Cardiac fibroblast (primary cell): ENCODE measurements at regions not wholly inside any gene's neighbourhood (a gene's known extent, or its start where the extent isn't known, plus 50 kb on each side); places are given as distances from the start of the nearest gene placed in this dataset.

Experiments used
- DNase-seq, 2 donors: peaks; one replicate each; pipeline versions ENCODE4 v3.0.0 to v3.0.0-alpha.2; 2010; ENCODE audit warnings: low read depth in 2 of 2
- H3K4me3 ChIP-seq, 2 donors: replicated peaks in 1 of 2; 1 replicate in 1 of 2; 2 replicates in 1 of 2; pipeline ENCODE4 v1.5.1; 2011; ENCODE audit warnings: low read depth in 2 of 2, low read length in 2 of 2, mild to moderate bottlenecking in 2 of 2, moderate library complexity in 1 of 2
- TF ChIP-seq, protein P1 (sequence below): IDR thresholded peaks from one replicate; pipeline ENCODE4 v1.5.1; 2011; ENCODE audit warnings: low read depth, mild to moderate bottlenecking, low read length, inconsistent platforms

DNA sequence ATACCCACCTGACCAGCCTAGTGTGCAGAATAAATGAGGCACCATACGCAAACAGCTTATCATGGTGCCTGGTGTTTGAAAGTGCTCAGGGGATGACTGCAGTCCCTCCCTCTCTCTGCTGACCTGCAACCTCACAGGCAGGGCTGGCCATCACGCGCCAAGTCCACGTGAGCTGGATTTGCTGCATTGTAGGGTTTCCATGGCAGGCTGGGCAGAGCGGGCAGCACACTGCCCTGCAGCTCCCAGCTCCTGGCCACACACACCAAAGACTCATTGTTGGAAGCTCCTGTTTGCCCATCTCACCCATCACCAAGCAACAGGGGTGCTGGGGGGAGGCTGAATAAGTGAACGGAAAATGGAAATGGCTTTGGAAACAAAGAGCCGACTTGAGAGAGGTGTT is 81.8 kb downstream of the IRX3 start:
- TF ChIP-seq, protein P1, sequence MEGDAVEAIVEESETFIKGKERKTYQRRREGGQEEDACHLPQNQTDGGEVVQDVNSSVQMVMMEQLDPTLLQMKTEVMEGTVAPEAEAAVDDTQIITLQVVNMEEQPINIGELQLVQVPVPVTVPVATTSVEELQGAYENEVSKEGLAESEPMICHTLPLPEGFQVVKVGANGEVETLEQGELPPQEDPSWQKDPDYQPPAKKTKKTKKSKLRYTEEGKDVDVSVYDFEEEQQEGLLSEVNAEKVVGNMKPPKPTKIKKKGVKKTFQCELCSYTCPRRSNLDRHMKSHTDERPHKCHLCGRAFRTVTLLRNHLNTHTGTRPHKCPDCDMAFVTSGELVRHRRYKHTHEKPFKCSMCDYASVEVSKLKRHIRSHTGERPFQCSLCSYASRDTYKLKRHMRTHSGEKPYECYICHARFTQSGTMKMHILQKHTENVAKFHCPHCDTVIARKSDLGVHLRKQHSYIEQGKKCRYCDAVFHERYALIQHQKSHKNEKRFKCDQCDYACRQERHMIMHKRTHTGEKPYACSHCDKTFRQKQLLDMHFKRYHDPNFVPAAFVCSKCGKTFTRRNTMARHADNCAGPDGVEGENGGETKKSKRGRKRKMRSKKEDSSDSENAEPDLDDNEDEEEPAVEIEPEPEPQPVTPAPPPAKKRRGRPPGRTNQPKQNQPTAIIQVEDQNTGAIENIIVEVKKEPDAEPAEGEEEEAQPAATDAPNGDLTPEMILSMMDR, result no peak
- H3K4me3 ChIP-seq, result no peak overlapping the region
- DNase-seq, result no peak

DNA sequence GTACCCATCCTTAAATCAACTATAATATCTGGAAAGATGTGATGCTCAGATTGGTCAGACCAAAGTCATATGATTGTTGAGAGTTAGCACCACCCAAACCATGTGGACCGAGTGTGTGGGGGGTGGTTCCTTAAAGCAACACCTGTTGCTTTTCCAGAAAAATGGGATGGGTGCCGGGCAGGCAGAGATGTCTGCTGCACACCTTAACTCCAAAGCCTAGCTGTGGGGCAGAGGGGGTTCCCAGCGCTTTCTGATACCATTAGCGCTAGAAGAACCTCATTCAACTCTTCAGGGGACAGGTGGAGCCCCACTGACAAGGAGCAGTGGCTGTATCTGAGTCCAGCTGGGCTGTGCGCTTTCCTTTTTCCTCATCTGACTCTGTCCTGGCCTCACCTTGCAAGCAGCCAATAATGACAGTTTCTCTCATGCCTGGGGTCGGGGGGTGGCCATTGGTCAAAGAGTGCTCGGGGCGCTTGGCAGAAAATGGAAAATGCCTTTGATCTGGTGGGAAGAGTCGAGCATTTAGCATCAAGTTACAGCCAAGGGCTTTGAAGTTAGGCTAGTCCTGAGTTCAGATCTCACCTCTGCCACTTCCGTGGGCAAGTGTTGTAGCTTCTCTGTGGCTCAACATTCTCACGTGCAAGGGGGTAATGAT is 82.6 kb downstream of the IRX3 start:
- DNase-seq, result no peak
- H3K4me3 ChIP-seq, result no peak overlapping the region
- TF ChIP-seq, protein P1, result no peak

DNA sequence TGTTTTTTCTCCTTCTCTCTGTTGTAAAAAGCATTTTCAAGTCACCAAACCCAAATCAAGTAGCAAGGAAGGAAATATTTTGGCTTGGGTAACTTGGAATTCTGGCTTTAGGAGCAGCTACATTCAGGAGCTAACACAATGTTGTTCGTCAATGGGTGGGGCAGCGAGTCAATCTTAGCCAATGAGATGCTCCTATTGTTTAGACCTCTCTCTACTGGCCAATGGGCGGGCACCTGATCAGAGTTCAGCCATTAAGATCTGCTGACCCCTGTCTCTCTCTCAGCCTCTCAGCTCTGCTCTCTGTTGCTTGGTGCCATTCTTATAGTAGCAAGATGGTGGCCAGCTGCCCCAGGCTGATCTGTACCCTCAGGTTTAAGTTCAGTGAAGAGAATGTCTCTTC is 83.2 kb downstream of the IRX3 start:
- no peak for DNase-seq
- no peak overlapping the region for H3K4me3 ChIP-seq
- TF ChIP-seq, protein P1, result no peak
